GM23338 (cell line): ENCODE measurements at regions not wholly inside any gene's neighbourhood (a gene's known extent, or its start where the extent isn't known, plus 50 kb on each side); places are given as distances from the start of the nearest gene placed in this dataset.

ENCODE experiments used
- ATAC-seq: fragments of 200-7000 bp; cut with Tn5 transposase; 3 replicates; pipeline ENCODE4 v1.9.1; 2020
- DNase-seq: peaks from one replicate; pipeline ENCODE4 v3.0.0-alpha.2; 2015; ENCODE audit warnings: low spot score
- H2AFZ ChIP-seq: fragments of 200-600 bp; sonication (generic); 2 replicates; pipeline ENCODE4 v1.8.0; 2016; ENCODE audit warnings: antibody characterized with exemption, mild to moderate bottlenecking, moderate library complexity
- H3F3A ChIP-seq: fragments of 200-600 bp; sonication (generic); replicated peaks from 2 replicates; pipeline ENCODE4 v1.8.0; 2017; ENCODE audit warnings: antibody characterized with exemption, mixed run types, low read depth
- H3K27ac ChIP-seq: fragments of 200-600 bp; sonication (generic); 2 replicates; pipeline ENCODE4 v1.6.1; 2016; ENCODE audit warnings: low read depth
- H3K27me3 ChIP-seq: fragments of 200-600 bp; sonication (generic); 2 replicates; pipeline ENCODE4 v1.8.0; 2016; ENCODE audit warnings: mild to moderate bottlenecking, mixed run types, moderate library complexity; ENCODE audit not compliant: insufficient read depth
- H3K36me3 ChIP-seq: fragments of 200-600 bp; sonication (generic); 2 replicates; pipeline ENCODE4 v1.8.0; 2016; ENCODE audit warnings: mild to moderate bottlenecking; ENCODE audit not compliant: insufficient read depth
- H3K4me1 ChIP-seq: fragments of 200-600 bp; sonication (generic); 2 replicates; pipeline ENCODE4 v1.8.0; 2016; ENCODE audit warnings: mild to moderate bottlenecking, moderate library complexity; ENCODE audit not compliant: insufficient read depth
- H3K4me2 ChIP-seq: fragments of 200-600 bp; sonication (generic); 2 replicates; pipeline ENCODE4 v1.7.1; 2017; ENCODE audit warnings: mixed run types
- H3K4me3 ChIP-seq: fragments of 200-600 bp; sonication (generic); 2 replicates; pipeline ENCODE4 v1.6.1; 2016; ENCODE audit warnings: mixed run types
- H3K79me2 ChIP-seq: fragments of 200-600 bp; sonication (generic); replicated peaks from 2 replicates; pipeline ENCODE4 v1.8.0; 2017; ENCODE audit warnings: mild to moderate bottlenecking; ENCODE audit not compliant: insufficient read depth
- H3K9me2 ChIP-seq: fragments of 200-600 bp; sonication (generic); 2 replicates; pipeline ENCODE4 v1.8.0; 2017; ENCODE audit not compliant: insufficient read depth
- H4K20me1 ChIP-seq: fragments of 200-600 bp; sonication (generic); replicated peaks from 2 replicates; pipeline ENCODE4 v1.8.0; 2017; ENCODE audit warnings: mild to moderate bottlenecking; ENCODE audit not compliant: insufficient read depth
- H3K27ac Mint-ChIP-seq: 2 replicates; pipeline ENCODE4 v1.8.0; 2020; ENCODE audit warnings: inconsistent platforms, mild to moderate bottlenecking, moderate library complexity, mixed read lengths
- H3K27me3 Mint-ChIP-seq: 3 replicates; pipeline ENCODE4 v1.8.0; 2022; ENCODE audit warnings: low read depth, mild to moderate bottlenecking, moderate library complexity, mixed read lengths, inconsistent platforms; ENCODE audit not compliant: insufficient read depth, poor library complexity
- H3K36me3 Mint-ChIP-seq: 3 replicates; pipeline ENCODE4 v1.8.0; 2021; ENCODE audit warnings: low read depth, mild to moderate bottlenecking, inconsistent platforms, moderate library complexity, mixed read lengths
- H3K4me1 Mint-ChIP-seq: 3 replicates; pipeline ENCODE4 v1.8.0; 2020; ENCODE audit warnings: mild to moderate bottlenecking, inconsistent platforms, mixed read lengths
- H3K4me3 Mint-ChIP-seq: 3 replicates; pipeline ENCODE4 v1.8.0; 2021; ENCODE audit warnings: moderate library complexity, mild to moderate bottlenecking, inconsistent platforms, mixed read lengths
- H3K9me3 Mint-ChIP-seq: 3 replicates; pipeline ENCODE4 v1.8.0; 2020; ENCODE audit warnings: moderate library complexity, mild to moderate bottlenecking, inconsistent platforms, mixed read lengths
- CREB1 ChIP-seq: fragments of 250-450 bp; sonication (Bioruptor Pico); IDR thresholded peaks from 2 replicates; pipeline ENCODE4 v1.5.0; 2020; ENCODE audit warnings: low read depth, mild to moderate bottlenecking, moderate library complexity
- EZH2 ChIP-seq: fragments of 200-600 bp; sonication (generic); IDR thresholded peaks from one replicate; pipeline ENCODE4 v1.8.0; 2017; ENCODE audit warnings: antibody characterized with exemption, mild to moderate bottlenecking, low read depth; ENCODE audit not compliant: unreplicated experiment
- EZH2phosphoT487 ChIP-seq: fragments of 200-600 bp; sonication (generic); IDR thresholded peaks from one replicate; pipeline ENCODE4 v1.8.1; 2018; ENCODE audit warnings: antibody characterized with exemption; ENCODE audit not compliant: unreplicated experiment
- NANOG ChIP-seq: IDR thresholded peaks from 2 replicates; pipeline ENCODE4 v1.6.1; 2016; ENCODE audit warnings: antibody characterized with exemption, borderline replicate concordance
- POLR2AphosphoS5 ChIP-seq: IDR thresholded peaks from 2 replicates; pipeline ENCODE4 v1.6.1; 2016; ENCODE audit warnings: antibody characterized with exemption, low read depth
- REST ChIP-seq: IDR thresholded peaks from one replicate; pipeline ENCODE4 v1.6.1; 2018; ENCODE audit warnings: antibody characterized with exemption; ENCODE audit not compliant: unreplicated experiment
- STAT1 ChIP-seq: IDR thresholded peaks from one replicate; pipeline ENCODE4 v1.6.1; 2016; ENCODE audit warnings: antibody characterized with exemption; ENCODE audit not compliant: unreplicated experiment
- TF ChIP-seq, protein P1 (sequence below), 2 experiments: fragments of 200-600 bp in 1 of 2; sonication (generic) in 1 of 2; conservative IDR thresholded peaks; 2 replicates each; pipeline versions ENCODE4 v1.5.1 to v1.6.1; 2016 to 2017; ENCODE audit warnings: antibody characterized with exemption in 2 of 2, low read depth in 2 of 2, mild to moderate bottlenecking in 2 of 2, moderate library complexity in 1 of 2
- TF ChIP-seq, protein P2 (sequence below): IDR thresholded peaks from 2 replicates; pipeline ENCODE4 v1.6.1; 2016; ENCODE audit warnings: antibody characterized with exemption

DNA sequence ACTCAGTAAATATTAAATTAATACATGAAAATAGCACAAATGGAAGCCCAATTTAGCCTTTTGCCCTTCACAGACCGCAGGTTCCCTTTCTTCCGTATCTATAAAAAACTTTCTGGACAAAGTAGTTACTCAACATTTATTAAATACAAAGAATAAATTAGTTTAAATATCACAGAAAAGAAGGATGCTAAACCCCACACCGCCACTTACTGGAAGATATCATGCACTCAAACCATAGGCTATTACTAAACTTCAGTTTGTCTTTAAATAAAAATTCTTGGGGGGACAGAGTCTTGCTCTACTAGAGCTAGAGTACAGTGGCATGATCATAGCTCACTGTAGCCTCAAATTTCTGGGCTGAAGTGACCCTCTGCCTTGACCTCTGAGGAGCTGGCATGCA, 120.7 kb upstream of the FHL2 start (continued):
- TF ChIP-seq NANOG = no peak
- no peak for TF ChIP-seq EZH2phosphoT487
- TF ChIP-seq, protein P1, sequence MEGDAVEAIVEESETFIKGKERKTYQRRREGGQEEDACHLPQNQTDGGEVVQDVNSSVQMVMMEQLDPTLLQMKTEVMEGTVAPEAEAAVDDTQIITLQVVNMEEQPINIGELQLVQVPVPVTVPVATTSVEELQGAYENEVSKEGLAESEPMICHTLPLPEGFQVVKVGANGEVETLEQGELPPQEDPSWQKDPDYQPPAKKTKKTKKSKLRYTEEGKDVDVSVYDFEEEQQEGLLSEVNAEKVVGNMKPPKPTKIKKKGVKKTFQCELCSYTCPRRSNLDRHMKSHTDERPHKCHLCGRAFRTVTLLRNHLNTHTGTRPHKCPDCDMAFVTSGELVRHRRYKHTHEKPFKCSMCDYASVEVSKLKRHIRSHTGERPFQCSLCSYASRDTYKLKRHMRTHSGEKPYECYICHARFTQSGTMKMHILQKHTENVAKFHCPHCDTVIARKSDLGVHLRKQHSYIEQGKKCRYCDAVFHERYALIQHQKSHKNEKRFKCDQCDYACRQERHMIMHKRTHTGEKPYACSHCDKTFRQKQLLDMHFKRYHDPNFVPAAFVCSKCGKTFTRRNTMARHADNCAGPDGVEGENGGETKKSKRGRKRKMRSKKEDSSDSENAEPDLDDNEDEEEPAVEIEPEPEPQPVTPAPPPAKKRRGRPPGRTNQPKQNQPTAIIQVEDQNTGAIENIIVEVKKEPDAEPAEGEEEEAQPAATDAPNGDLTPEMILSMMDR (conservative IDR thresholded peaks at IDR 0.05; ENCODE audit: low read depth in 2 of 2) = no peak
- TF ChIP-seq CREB1 (CRISPR knock-in tag) = no peak

DNA sequence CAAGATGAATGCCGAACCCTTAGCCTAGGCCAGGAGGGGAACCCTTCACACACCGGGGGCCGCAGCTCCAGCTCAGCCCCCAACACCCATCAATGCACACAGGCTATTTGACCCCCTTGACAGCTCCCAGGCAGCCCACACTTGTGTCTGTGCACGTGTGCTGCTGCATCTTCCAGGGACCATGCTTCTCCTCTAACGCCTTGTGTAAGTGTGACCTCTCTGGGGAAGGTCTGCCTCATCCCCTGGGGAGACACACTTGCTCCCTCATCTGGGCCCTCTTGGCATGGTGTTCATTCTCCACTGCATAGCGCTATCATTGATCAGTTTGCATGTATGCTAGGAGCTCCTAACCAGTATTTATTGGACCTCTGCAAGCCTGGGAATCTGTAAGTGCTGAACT, 120.0 kb upstream of the FHL2 start:
- H3K27me3 Mint-ChIP-seq = peaks cover 6% of the 10 kb centered on the region
- H3K27ac Mint-ChIP-seq = no peak overlapping the region
- TF ChIP-seq, protein P2, sequence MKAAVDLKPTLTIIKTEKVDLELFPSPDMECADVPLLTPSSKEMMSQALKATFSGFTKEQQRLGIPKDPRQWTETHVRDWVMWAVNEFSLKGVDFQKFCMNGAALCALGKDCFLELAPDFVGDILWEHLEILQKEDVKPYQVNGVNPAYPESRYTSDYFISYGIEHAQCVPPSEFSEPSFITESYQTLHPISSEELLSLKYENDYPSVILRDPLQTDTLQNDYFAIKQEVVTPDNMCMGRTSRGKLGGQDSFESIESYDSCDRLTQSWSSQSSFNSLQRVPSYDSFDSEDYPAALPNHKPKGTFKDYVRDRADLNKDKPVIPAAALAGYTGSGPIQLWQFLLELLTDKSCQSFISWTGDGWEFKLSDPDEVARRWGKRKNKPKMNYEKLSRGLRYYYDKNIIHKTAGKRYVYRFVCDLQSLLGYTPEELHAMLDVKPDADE = no peak
- TF ChIP-seq EZH2phosphoT487 (no peak), EZH2 (no peak), STAT1 (no peak), REST (no peak), POLR2AphosphoS5 (no peak)
- TF ChIP-seq, protein P1 (conservative IDR thresholded peaks at IDR 0.05; ENCODE audit: low read depth in 2 of 2) = peak; percentile 14 to 61; a peak in 2 of 4 replicates
- Histone ChIP-seq H3K4me2 (no peak overlapping the region), H3K27ac (no peak overlapping the region), H2AFZ (no peak overlapping the region), H3K9me2 (no peaks in the 10 kb centered on the region), H3K79me2 (no peaks in the 10 kb centered on the region), H3F3A (no peaks in the 10 kb centered on the region), H4K20me1 (no peaks in the 10 kb centered on the region), H3K36me3 (no peaks in the 10 kb centered on the region), H3K4me3 (no peak overlapping the region), H3K27me3 (no peaks in the 10 kb centered on the region), H3K4me1 (no peaks in the 10 kb centered on the region)
- no peaks in the 10 kb centered on the region for H3K4me1 Mint-ChIP-seq
- ATAC-seq = peak; percentile 75
- no peak overlapping the region for H3K4me3 Mint-ChIP-seq
- no peaks in the 10 kb centered on the region for H3K9me3 Mint-ChIP-seq
- DNase-seq = no peak
- no peaks in the 10 kb centered on the region for H3K36me3 Mint-ChIP-seq
